ENCODE measurements at regions not wholly inside any gene's neighbourhood (a gene's known extent, or its start where the extent isn't known, plus 50 kb on each side); places are given as distances from the start of the nearest gene placed in this dataset.

GRCh38 chrX:45783002-45783401 is 582.3 kb upstream of the DIPK2B start:
- TF ChIP-seq CTCF (IDR thresholded peaks at IDR 0.05): no peak
- no peak for TF ChIP-seq REST (IDR thresholded peaks at IDR 0.05; ENCODE audit: insufficient read depth in 1 of 2, low read depth in 2 of 2, low read length in 1 of 2)
- no peak for TF ChIP-seq TCF7L2 (IDR thresholded peaks at IDR 0.05; ENCODE audit: low read depth, low read length)
- no peak for TF ChIP-seq SIN3A (IDR thresholded peaks at IDR 0.05; ENCODE audit: borderline replicate concordance, insufficient read depth, low read depth, low read length)
- TF ChIP-seq POLR2AphosphoS5 (IDR thresholded peaks at IDR 0.05; ENCODE audit: low read depth, low read length): no peak

Data from Panc1 (cell line).